ENCODE measurements at regions not wholly inside any gene's neighbourhood (a gene's known extent, or its start where the extent isn't known, plus 50 kb on each side); places are given as distances from the start of the nearest gene placed in this dataset.

GRCh38 chr22:48333323-48333763 lies 1494.3 kb downstream of the BRD1 start:
- no peak for DNase-seq

- no peak for DNase-seq
Measured at GRCh38 chr22:48332438-48333322, 1495.0 kb downstream of the BRD1 start.

- no peak for DNase-seq
Measured at GRCh38 chr22:48331691-48332220, 1495.9 kb downstream of the BRD1 start.

- no peak for DNase-seq
Measured at GRCh38 chr22:48331266-48331665, 1496.4 kb downstream of the BRD1 start.

GRCh38 chr22:48327721-48328120 lies 1500.0 kb downstream of the BRD1 start:
- DNase-seq = no peak

- no peak for DNase-seq
Measured at GRCh38 chr22:48323746-48324145, 1503.9 kb downstream of the BRD1 start.

GRCh38 chr22:48322907-48323306 lies 1504.8 kb downstream of the BRD1 start:
- DNase-seq = no peak

GRCh38 chr22:48321986-48322545 lies 1505.6 kb downstream of the BRD1 start:
- no peak for DNase-seq

GRCh38 chr22:48320683-48321451 lies 1506.8 kb downstream of the BRD1 start:
- DNase-seq = no peak

- no peak for DNase-seq
Measured at GRCh38 chr22:48320048-48320682, 1507.5 kb downstream of the BRD1 start.

GRCh38 chr22:48319321-48320047 lies 1508.2 kb downstream of the BRD1 start:
- DNase-seq = no peak

GRCh38 chr22:48318575-48319320 lies 1508.9 kb downstream of the BRD1 start:
- DNase-seq = no peak

- no peak for DNase-seq
Measured at GRCh38 chr22:48318173-48318572, 1509.5 kb downstream of the BRD1 start.

- DNase-seq = no peak
Measured at GRCh38 chr22:48316257-48317250, 1511.1 kb downstream of the BRD1 start.

- DNase-seq = no peak
Measured at GRCh38 chr22:48315439-48316256, 1512.0 kb downstream of the BRD1 start.

- DNase-seq = no peak
Measured at GRCh38 chr22:48314073-48314472, 1513.6 kb downstream of the BRD1 start.

GRCh38 chr22:48313175-48313830 lies 1514.4 kb downstream of the BRD1 start:
- no peak for DNase-seq

GRCh38 chr22:48310740-48311139 lies 1516.9 kb downstream of the BRD1 start:
- DNase-seq = no peak

GRCh38 chr22:48310289-48310688 lies 1517.4 kb downstream of the BRD1 start:
- no peak for DNase-seq
